Left kidney (tissue), 1 donor: ENCODE measurements at regions not wholly inside any gene's neighbourhood (a gene's known extent, or its start where the extent isn't known, plus 50 kb on each side); places are given as distances from the start of the nearest gene placed in this dataset.
"Not testable (repeated sequence)": the region's sequence is repeated elsewhere in the genome, so short reads cannot be mapped to it uniquely, and the experiment has no call there.

ENCODE experiments used
- DNase-seq: peaks from one replicate; pipeline ENCODE4 v3.0.0-alpha.2; 2013

DNA sequence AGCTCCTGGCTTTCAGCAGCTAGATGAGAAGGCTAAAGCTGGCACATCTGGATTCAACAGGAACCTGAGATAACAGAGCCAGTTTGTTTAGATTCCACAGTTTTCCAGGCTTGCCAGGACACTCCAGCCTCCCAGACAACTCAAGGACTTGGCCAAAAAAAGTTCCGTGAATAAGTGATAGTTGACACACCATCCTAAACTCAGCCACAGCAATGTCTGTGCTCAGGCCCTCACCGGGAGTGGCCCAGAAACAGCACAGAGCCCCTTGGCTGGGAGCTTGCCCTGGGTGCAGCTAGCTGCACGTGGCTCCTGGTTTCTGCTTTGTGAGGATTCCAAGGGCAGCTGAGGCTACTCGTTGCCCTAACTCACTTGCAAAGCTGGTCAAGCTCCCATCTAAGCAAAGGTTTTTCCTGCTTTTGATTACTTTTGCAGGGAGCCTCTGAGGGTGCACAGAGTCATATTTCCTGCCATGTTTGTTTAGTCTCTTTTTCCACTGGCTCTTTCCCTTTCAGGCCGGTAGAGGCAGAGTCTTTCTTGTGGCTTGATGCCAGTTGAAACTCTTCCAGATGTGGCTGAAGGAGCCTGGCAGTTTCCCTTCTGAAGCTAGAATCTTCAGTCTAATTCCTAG, 118.3 kb upstream of the ECI2 start:
- peak; percentile 55 for DNase-seq

DNA sequence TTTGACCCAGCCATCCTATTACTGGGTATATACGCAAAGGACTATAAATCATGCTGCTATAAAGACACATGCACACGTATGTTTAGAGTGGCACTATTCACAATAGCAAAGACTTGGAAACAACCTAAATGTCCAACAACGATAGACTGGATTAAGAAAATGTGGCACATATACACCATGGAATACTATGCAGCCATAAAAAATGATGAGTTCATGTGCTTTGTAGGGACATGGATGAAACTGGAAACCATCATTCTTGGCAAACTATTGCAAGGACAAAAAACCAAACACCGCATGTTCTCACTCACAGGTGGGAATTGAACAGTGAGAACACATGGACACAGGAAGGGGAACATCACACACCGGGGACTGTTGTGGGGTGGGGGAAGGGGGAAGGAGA, 117.1 kb upstream of the ECI2 start:
- DNase-seq, result not testable (repeated sequence)

DNA sequence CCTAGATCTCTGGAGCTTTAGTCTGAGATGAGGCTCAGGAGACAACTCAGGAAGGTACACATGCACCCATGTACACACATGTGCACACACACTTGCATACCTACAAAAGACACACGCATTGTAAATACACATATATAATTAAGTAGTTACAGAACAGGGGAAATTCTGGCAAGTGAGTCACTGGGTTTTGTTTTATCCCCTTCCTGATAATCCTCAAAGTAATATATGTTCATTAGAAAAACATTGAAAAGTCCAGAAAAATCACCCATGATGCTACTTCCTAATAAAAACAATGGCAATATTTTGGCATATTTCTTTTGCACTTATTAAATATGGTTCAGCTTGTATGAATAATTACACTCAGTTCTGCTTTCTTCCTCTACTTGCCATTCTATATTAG, 115.3 kb upstream of the ECI2 start:
- DNase-seq, result no peak

DNA sequence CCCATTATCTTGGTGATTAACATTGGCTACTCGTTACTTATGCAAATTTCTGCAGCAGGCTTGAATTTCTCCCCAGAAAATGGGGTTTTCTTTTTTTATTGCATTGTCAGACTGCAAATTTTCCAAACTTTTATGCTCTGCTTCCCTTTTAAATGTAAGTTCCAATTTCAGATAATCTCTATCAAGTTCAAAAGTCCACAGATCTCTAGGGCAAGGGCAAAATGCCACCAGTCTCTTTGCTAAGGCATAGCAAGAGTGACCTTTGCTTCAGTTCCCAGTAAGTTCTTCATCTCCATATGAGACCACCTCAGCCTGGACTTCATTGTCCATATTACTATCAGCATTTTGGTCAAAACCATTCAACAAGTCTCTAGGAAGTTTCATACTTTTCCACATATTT, 108.5 kb upstream of the ECI2 start:
- not testable (repeated sequence) for DNase-seq

DNA sequence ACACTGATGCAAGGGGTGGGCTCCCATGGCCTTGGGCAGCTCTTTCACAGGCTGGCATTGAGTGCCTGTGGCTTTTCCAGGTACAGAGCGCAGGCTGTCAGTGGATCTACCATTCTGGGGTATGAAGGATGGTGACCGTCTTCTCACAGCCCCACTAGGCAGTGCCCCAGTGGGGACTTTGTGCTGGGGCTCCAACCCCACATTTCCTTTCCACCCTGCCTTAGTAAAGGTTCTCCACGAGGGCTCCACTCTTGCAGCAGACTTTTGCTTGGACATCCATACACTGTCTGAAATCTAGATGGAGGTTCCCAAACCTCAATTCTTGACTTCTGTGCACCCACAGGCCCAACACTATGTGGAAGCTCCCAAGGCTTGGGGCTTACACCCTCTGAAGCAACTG, 107.9 kb upstream of the ECI2 start:
- no peak for DNase-seq

DNA sequence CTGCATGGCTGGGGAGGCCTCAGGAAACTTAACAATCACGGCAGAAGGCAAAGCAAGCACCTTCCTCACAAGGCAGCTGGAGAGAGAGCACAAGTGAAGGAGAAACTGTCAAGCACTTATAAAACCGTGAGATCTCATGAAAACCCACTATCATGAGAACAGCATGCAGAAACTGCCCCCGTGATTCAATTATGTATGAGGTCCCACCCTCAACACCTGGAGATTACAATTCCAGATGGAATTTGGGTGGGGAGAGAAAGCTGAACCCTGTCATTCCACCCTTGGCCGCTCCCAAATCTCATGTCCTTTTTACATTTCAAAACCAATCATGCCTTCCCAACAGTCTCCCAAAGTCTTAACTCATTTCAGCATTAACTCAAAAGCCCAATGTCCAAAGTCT, 107.2 kb upstream of the ECI2 start:
- DNase-seq, result no peak

DNA sequence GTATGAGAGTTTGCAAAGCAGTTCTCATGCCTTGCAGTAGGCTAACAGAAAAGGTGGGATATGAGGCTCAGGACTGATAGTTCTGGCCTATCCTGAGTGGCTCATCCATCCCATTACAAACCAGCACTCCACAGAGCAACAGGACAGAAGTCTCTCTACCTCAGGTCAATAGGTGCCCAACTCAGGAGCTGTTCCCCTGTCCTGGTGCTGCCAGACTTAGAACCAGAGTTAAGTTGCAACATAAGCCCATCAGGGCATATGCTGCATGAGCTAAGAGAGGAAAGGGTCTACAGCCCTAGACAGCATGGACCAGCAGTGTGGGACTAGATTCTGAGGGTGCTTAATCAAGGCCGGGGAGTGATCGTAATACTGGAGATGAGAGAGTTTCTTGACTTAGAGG, 104.8 kb upstream of the ECI2 start:
- DNase-seq, result no peak

DNA sequence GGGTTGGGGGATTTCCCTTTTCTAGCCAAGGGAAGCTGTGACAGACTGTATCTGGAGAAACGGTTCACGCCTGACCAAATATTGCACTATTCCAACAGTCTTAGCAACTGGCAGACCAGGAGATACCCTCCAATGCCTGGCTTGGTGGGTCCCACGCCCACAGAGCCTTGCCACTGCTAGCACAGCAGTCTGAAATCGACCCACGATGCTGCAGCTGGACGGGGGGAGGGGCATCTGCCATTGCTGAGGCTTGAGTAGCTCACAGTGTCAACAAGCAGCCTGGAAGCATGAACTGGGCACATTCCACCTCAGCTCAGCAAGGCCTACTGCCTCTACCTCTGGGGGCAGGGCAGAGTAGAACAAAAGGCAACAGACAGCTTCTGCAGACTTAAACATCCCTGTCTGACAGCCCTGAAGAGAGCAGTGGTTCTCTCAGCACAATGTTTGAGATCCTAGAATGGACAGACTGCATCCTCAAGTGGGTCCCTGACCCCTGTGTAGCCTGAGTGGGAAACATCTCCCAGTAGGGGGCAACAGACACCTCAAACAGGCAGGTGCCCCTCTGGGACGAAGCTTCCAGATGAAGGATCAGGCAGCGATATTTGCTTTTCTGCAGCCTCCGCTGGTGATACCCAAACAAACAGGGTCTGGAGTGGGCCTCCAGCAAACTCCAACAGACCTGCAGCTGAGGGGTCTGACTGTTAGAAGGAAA, 89.9 kb upstream of the ECI2 start:
- peak; percentile 27 for DNase-seq

DNA sequence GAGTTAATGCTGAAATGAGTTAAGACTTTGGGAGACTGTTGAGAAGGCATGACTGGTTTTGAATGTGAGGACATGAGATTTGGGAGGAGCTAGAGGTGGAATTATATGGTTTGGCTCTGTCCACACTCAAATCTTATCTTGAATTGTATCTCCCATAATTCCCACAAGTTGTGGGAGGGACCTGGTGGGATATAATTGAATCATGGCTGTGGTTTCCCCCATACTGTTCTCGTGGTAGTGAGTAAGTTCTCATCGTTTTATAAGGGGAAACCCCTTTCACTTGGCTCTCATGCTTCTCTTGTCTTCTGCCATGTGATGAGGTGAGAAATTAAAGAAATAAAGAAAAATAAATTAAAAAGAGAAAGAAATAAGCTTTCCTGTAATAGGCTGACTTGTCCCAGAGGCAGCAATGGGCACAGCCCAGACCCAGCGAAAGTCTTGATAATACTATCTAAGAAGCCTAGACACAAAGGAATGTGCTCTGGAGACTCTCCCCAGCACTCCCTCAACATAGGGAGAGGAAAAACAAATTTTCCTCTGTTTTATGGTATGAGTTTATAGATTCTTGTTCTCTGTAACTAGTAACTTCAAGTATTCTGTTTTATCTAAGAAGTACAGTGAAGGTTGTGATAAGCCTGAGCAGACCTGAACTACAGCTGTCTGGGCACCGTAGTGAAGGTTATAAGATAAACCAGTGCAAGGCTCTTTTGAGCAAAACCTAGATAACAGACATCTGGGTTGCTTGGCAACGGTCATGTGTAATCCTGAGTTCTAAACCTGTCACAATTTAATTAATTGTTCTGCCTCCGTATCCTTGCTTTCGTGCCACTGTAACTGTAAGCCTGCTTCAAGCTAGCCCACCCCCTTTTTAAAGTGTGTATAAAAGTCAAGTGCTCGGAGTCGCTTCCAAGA, 88.9 kb upstream of the ECI2 start:
- peak; percentile 29 for DNase-seq

DNA sequence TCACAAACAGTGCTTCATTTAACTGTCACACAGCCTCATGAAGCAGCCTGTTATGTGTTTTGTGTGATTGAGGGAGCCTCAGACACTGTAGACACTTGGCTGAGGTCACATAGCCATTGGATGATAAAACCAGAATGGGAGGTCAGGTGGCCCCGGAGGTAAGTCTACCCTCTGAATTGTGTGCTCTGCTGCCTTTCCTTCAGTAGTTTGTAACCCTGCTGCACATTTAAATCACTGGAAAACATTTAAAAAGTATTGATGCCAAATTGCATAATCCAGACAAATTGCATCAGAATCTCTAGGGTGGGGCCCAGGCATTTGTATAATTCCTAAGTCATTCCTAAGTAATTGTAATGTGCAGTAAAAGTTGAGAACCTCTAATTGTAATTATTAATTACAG, 85.2 kb upstream of the ECI2 start:
- DNase-seq, result no peak

DNA sequence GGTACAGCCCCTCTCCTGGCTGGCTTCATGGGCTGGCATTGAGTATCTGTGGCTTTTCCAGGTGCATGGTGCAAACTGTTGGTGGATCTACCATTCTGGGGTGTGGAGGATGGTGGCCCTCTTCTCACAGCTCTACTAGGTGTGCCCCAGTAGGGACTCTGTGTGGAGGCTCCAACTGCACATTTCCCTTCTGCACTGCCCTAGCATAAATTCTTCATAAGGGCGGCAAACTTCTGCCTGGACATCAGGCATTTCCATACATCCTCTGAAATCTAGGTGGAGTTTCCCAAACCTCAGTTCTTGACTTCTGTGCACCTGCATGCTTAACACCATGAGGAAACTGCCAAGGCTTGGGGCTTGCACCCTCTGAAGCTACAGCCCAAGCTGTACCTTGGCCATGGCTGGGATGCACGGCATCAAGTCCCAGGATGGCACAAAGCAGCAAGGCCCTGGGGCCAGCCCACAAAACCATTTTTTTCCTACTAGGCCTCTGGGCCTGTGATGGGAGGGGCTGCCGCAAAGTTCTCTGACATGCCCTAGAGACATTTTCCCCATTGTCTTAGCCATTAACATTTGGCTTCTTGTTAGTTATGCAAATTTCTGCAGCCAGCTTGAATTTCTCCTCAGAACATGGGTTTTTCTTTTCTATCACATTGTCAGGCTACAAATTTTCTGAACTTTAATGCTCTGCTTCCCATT, 83.4 kb upstream of the ECI2 start:
- DNase-seq, result not testable (repeated sequence)

DNA sequence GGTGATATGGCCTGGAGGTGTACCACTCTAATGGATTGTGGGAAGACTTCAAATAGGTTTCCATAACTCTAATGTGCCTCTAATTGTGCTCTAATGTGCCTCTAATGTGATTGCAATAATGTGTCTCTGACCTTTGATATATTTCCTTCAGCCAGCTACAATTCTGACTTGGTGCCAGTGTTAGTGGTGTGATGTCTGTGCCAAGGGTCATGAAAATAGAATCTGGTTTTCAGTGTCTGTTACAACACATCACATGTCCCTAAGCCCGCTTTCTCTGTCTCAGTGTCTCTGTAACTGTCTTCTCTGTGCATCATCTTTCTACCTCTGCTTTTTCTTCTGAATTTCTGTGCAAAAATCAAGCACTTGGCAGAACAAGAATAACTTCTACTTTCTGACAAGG, 77.2 kb upstream of the ECI2 start:
- no peak for DNase-seq

DNA sequence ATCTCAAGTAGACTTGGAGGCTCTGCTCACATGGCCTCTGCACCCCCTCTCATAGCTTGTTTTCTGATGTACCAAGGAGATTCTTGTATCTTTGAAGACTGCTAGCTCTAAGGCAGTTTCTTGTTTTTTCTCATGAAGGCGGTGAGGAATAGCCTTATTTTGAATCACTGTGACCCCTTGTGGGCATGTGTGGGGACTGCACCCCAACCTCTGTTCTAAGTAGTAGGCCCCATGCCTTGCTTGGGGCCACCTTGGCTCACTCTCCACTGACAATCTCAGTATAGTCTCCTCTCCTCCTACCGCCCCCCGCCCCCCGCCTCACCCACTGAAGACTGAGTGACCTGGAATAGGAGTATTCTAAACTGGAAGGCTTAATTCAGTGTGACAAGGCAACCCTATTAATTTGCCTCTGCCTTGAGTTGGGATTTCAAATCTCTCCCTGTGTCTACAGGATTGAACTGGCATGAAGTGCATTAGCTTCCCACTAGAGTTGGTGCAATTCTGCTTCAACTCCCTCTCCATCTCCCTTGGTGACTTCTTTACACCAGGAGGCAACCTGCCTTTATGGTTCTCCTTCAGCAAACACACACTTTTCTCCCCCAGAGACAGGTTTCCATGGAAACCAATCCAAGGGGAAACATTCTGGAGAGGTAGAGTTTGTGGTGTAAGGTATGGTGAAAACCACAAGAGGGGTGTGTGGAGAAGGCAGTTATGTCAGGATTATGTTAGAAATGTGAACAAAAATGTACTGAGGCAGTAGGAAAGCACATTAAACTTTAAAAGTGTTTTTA, 75.4 kb upstream of the ECI2 start:
- peak; percentile 33 for DNase-seq

DNA sequence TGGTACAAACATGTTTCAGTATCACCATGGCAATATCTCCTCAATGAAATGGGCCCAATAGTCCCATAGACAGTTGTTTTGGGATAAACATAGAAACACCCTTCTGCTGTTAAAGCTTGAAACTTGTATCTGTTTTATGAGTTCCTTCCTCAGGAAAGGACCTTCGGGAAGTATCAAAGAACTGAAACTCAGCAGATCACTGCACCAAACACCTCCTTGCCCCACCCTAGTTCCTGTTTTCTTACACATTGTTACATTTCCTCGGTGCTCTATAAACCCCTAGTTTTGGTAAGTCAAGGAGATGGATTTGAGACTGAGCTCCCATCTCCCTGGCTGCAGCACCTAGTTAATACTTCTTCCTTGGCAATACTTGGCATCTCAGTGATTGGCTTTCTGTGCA, 73.8 kb upstream of the ECI2 start:
- DNase-seq, result no peak

DNA sequence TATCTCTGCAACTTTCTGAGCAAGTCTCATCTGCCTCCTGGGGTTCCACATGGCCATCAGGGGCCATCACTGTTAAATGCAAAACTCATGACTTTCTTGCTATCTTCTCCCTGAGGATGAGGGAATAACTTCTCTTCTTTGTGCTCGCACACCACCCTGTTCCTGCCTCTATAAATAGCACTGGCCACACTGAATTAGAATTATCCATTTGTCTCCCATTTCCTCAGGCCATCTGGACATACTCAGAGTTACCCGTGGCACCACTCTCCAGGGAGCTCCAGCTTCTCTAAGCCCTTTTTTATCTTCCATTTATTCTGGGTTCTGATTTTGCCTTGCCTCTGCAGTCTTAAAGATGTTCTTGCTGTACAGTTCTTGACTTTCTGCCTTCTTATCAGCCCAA, 72.8 kb upstream of the ECI2 start:
- no peak for DNase-seq

DNA sequence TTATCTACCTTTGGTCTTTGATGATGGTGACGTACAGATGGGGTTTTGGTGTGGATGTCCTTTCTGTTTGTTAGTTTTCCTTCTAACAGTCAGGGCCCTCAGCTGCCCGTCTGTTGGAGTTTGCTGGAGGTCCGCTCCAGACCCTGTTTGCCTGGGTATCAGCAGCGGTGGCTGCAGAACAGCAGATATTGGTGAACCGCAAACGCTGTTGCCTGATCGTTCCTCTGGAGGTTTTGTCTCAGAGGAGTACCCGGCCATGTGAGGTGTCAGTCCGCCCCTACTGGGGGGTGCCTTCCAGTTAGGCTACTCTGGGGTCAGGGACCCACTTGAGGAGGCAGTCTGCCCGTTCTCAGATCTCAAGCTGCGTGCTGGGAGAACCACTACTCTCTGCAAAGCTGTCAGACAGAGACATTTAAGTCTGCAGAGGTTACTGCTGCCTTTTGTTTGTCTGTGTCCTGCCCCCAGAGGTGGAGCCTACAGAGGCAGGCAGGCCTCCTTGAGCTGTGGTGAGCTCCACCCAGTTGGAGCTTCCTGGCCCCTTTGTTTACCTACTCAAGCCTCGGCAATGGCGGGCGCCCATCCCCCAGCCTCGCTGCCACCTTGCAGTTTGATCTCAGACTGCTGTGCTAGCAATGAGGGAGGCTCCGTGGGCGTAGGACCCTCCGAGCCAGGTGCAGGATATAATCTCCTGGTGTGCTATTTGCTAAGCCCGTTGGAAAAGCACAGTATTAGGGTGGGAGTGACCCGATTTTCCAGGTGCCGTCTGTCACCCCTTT, 68.5 kb upstream of the ECI2 start:
- DNase-seq, result not testable (repeated sequence)

DNA sequence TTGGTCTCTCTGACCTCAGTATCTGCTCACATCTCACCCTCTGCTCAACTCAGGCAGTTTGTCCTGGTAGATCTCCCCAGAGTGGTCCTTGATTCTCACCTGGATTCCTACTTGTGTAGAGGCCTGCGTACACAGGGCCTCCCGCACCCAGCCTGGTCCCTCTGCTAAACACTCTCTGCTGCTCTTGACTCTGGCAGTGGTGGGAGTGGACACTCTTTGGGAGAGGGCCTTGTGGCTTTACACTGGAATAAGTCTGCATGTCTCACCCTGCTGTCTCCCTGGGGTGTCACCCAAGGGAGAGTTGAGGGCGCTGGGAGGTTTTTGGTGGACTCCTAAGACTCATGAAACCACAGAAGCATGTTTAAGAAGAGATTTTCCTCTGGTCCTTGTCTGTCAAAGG, 57.3 kb upstream of the ECI2 start:
- DNase-seq, result no peak

DNA sequence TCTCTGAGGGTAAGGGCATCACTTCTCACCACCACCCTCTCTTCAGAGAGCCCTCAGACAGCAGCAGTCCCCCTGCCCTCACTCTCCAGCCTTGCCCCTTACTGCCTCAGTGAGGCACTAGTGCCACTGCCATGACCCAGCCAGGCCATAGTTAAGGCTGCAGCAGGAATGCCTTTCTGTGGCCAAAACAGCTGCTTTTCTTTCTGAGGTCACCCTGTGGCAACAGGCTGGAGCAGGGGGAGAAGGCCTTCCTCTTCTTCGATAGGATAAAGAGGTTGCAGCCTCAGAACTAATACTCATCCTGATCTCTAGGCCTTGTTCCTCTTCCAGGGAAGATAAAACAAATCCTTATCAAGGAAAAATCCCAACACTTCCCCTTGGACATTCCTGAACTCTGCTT, 56.8 kb upstream of the ECI2 start:
- no peak for DNase-seq

DNA sequence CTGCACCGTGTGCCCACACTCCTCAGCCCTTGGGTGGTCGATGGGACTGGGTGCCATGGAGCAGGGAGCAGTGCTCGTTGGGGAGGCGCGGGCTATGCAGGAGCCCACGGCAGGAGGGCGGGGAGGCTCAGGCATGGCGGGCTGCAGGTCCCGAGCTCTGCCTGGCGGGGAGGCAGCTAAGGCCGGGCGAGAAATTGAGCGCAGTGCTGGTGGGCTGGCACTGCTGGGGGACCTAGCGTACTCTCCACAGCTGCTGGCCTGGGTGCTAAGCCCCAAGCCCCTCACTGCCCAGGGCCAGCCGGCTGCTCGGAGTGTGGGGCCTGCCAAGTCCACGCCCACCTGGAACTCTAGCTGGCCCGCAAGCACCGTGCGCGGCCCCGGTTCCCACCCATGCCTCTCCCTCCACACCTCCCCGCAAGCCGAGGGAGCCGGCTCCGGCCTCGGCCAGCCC, 55.9 kb upstream of the ECI2 start:
- no peak for DNase-seq

DNA sequence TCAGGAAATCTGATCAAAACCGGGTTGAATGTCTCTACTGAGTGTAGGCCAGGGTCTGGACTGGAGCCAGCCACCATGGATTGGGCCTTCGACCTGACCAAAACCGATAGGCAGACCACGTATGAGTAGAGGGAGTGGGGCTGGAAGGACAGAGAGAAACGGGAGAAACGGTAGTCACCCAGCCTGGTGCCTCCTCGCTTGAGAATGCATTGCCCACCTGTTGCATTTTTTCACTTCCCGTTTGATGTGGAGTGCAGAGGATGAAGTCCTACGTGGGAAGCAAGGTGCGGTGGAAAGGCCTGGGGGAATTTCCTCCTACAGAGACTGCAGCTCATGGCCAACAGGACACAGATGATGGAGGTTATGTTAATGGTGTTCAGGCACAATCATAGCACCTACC, 53.9 kb upstream of the ECI2 start:
- no peak for DNase-seq

DNA sequence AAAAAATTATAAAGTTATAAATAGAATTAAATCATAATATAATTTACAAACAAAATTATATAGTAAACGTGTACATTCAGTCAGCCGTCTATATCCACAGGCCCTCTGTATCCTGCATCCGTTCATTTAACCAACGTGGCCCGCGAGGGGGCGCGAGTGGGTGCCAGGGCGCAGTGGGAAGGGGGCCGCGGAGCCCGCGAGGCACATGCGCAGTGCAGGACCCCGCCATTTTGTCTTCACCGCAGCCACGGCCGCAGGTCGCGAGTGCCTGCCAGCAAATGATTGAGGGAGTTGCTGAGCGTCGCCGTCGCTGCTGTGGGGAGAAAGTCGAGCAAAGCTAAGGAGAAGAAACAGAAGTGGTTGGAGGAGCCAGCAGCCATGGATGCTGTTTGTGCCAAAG, 53.4 kb upstream of the ECI2 start:
- no peak for DNase-seq
